GM18951 (cell line): ENCODE measurements at regions not wholly inside any gene's neighbourhood (a gene's known extent, or its start where the extent isn't known, plus 50 kb on each side); places are given as distances from the start of the nearest gene placed in this dataset.

Experiments used
- POLR2A ChIP-seq: IDR thresholded peaks from 4 replicates; pipeline ENCODE4 v1.6.1; 2011; ENCODE audit warnings: mild to moderate bottlenecking; ENCODE audit not compliant: insufficient read length, insufficient read depth; ENCODE audit errors: extremely low read depth
- in situ Hi-C: fragments of 300-500 bp; cut with MboI; formaldehyde crosslinking; loops from one replicate; pipeline ENCODE4 v1.12.0; 2022; ENCODE audit warnings: low sequenced_read_pairs, mixed read lengths, inconsistent platforms; ENCODE audit not compliant: unreplicated experiment

DNA sequence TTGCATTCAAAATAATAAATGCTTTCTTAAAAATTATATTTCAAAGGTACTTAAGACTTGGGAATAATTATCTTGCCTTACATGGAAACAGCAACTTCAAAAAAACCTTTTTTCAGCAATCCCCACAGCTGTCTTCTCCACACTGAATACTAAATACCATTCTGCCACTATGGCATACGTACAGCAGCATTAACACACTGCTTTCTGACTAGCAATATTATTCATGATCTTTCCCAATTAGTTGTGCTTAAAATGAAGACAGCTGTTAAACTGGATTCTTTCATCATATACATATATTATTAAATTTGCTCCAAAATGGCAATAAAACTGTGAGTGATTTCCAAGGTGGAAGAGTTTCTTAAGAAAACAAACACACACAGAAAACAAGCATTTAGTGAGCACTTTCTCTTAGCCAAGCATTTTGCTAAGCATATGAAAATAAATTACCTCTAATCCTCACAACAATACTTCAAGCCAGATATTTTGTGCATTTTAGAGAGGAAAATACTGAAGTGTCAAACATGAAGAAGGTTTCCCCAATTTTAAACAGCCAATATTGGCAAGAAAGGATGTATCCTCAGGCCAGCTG lies 609.5 kb downstream of the SLITRK1 start:
- no peak for TF ChIP-seq POLR2A
- in situ Hi-C loops, result no loop called here

DNA sequence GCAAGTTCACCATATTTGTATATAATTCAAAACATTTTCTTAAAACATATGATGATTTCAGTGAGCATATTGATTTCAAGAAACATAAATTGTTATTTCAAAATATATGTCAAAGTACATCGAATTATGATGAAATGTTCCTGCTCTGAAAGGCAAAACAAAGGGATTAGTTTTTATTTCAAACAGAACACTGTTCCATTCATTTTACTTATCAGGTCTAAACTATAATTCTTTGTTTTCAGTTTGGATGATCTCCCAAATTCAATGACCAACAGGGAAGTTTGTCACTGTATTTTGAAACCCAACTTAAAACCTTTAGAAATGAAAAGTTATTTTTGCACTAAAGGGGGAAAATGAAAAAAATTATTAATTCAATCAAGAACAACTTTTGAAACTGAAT lies 610.2 kb downstream of the SLITRK1 start:
- in situ Hi-C loops, result no loop called here
- TF ChIP-seq POLR2A, result no peak

GRCh38 chr13:83265279-83265678 lies 617.0 kb downstream of the SLITRK1 start:
- in situ Hi-C loops, result no loop called here
- no peak for TF ChIP-seq POLR2A

DNA sequence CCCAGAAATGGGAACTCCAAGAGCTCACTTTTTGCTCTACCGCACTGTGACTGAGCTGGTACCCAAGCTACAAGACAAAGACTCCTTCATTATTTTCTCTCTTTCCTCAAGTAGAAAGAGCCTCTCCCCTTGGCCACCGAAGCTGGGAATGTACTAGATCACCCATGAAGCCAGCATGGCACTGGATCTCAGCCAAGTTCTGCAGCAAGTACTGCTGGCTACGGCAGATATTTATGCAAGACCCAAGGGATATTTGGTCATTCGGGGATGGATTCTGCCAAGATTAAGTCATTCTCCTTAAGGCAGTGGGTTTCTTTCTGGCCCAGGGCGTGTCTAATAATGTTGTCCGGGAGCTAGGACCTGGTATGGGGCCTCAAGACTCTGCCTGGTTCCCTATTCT lies 633.5 kb downstream of the SLITRK1 start:
- TF ChIP-seq POLR2A, result no peak

GRCh38 chr13:83232626-83233025 lies 649.6 kb downstream of the SLITRK1 start:
- in situ Hi-C loops, result no loop called here
- TF ChIP-seq POLR2A, result no peak

More for the DNA sequence above, 633.5 kb downstream of the SLITRK1 start:
- in situ Hi-C loops, result no loop called here

GRCh38 chr13:83229574-83230305 lies 652.5 kb downstream of the SLITRK1 start:
- in situ Hi-C loops, result no loop called here

DNA sequence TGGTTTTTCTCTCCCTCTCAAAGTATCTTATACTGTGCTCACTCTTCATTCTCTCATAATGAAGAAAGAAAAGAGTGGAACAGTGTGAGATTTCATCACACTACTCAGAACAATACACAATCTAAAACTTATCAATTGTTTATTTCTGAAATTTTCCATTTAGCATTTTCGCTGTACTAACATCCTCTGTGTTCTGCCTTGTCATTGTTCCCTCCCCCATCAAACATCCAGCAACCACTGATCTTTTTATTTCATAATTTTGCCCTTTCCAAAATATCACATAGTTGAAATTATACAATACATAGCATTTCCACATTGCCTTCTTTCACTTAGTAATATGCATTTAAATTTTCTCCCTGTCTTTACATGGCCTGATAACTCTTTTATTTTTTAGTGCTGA lies 658.7 kb downstream of the SLITRK1 start:
- in situ Hi-C loops, result no loop called here
- TF ChIP-seq POLR2A, result no peak

More at GRCh38 chr13:83229574-83230305, 652.5 kb downstream of the SLITRK1 start:
- no peak for TF ChIP-seq POLR2A

- no peak for TF ChIP-seq POLR2A
- in situ Hi-C loops, result no loop called here
Observed at GRCh38 chr13:83221813-83222241, 660.4 kb downstream of the SLITRK1 start.

GRCh38 chr13:83221256-83221655 lies 661.0 kb downstream of the SLITRK1 start:
- in situ Hi-C loops, result no loop called here
- TF ChIP-seq POLR2A, result no peak

- in situ Hi-C loops, result no loop called here
- TF ChIP-seq POLR2A, result no peak
Observed at GRCh38 chr13:83220241-83220640, 662.0 kb downstream of the SLITRK1 start.

GRCh38 chr13:83219832-83220231 lies 662.4 kb downstream of the SLITRK1 start:
- in situ Hi-C loops, result no loop called here

DNA sequence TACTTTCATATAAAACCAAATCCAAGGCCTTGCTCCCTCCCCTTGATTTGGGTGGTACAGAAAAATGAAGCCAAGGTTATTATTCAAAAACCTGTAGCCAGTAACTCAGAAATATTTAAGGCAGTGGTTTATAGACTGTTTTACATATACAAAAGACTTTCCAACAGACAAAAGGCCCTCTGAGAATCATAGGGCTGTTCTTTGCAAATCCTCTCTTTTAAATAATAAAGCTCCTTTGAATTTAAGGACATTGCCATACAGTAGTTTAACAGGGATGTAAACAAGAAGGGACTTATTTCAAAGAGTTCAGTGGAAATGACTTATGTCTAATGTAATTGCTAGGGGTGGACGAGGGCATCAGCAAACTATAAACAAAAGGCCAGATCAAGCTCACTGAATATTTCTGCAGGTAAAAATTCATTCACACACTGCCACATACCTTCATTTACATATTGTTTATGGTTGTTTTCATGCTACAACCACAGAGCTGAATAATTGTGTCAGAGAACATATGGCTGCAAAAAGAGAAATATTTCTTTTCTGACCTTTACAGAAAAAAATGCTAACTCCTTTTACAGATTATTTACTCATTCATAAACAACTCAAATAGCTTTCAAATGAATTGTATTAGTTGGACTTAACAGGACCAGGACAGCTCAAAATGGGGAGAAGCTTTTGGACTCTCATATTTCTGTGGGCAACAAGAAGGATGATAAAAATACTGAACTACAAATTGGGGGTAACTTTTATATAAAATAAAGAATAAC lies 665.6 kb downstream of the SLITRK1 start:
- no peak for TF ChIP-seq POLR2A
- in situ Hi-C loops, result no loop called here

More at GRCh38 chr13:83219832-83220231, 662.4 kb downstream of the SLITRK1 start:
- TF ChIP-seq POLR2A, result no peak

GRCh38 chr13:83215627-83216026 lies 666.6 kb downstream of the SLITRK1 start:
- in situ Hi-C loops, result no loop called here
- no peak for TF ChIP-seq POLR2A

DNA sequence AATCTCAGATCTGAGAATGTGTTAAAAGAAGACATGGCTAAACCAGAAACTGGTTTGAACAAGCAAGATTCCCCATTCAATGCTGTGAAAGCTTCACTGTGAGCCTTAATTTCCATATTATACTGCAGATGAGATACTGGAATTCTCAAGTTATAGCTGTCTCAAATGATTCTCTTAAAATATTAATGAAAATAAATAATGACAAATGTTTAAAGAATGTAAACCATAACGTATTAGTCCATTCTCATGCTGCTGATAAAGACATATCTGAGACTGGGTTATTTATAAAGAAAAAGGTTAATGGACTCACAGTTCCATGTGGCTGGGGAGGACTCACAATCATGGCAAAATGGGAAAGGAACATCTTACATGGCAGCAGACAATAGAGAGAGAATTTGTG lies 667.8 kb downstream of the SLITRK1 start:
- in situ Hi-C loops, result no loop called here
- TF ChIP-seq POLR2A, result no peak

- in situ Hi-C loops, result no loop called here
- no peak for TF ChIP-seq POLR2A
Observed at GRCh38 chr13:83211301-83211700, 671.0 kb downstream of the SLITRK1 start.
